ENCODE measurements at regions not wholly inside any gene's neighbourhood (a gene's known extent, or its start where the extent isn't known, plus 50 kb on each side); places are given as distances from the start of the nearest gene placed in this dataset.

GRCh38 chr1:8094481-8095241 lies 68.6 kb upstream of the ERRFI1 start:
- TF ChIP-seq, protein P1, sequence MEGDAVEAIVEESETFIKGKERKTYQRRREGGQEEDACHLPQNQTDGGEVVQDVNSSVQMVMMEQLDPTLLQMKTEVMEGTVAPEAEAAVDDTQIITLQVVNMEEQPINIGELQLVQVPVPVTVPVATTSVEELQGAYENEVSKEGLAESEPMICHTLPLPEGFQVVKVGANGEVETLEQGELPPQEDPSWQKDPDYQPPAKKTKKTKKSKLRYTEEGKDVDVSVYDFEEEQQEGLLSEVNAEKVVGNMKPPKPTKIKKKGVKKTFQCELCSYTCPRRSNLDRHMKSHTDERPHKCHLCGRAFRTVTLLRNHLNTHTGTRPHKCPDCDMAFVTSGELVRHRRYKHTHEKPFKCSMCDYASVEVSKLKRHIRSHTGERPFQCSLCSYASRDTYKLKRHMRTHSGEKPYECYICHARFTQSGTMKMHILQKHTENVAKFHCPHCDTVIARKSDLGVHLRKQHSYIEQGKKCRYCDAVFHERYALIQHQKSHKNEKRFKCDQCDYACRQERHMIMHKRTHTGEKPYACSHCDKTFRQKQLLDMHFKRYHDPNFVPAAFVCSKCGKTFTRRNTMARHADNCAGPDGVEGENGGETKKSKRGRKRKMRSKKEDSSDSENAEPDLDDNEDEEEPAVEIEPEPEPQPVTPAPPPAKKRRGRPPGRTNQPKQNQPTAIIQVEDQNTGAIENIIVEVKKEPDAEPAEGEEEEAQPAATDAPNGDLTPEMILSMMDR (conservative IDR thresholded peaks at IDR 0.05): no peak
- no peak for TF ChIP-seq ZFX (IDR thresholded peaks at IDR 0.05)
